HG03520 (cell line): ENCODE measurements at regions not wholly inside any gene's neighbourhood (a gene's known extent, or its start where the extent isn't known, plus 50 kb on each side); places are given as distances from the start of the nearest gene placed in this dataset.
"Not testable (repeated sequence)": the region's sequence is repeated elsewhere in the genome, so short reads cannot be mapped to it uniquely, and the experiment has no call there.

ENCODE experiments used
- ATAC-seq: cut with Tn5 transposase; IDR thresholded peaks from one replicate; pipeline ENCODE4 v1.9.1; 2021; ENCODE audit warnings: mild to moderate bottlenecking, moderate library complexity; ENCODE audit not compliant: unreplicated experiment

GRCh38 chr9:91019871-91020270 lies 218.3 kb downstream of the SYK start:
- not testable (repeated sequence) for ATAC-seq

DNA sequence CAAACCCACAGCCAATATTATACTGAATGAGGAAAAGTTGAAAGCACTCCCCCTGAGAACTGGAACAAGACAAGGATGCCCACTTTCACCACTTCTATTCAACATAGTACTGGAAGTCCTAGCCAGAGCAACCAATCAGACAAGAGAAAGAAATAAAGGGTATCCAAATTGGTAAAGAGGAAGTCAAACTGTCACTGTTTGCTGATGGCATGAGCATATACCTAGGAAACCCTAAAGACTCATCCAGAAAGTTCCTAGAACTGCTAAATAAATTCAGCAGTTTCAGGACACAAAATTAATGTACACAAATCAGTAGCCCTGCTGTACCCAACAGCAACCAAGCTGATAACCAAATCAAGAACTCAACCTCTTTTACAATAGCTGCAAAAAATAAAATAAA lies 220.0 kb downstream of the SYK start:
- not testable (repeated sequence) for ATAC-seq

- no peak for ATAC-seq
These were observed 222.1 kb downstream of the SYK start for GRCh38 chr9:91023741-91024140.

GRCh38 chr9:91024841-91025240 lies 223.2 kb downstream of the SYK start:
- ATAC-seq = no peak

GRCh38 chr9:91025856-91026255 lies 224.2 kb downstream of the SYK start:
- no peak for ATAC-seq

DNA sequence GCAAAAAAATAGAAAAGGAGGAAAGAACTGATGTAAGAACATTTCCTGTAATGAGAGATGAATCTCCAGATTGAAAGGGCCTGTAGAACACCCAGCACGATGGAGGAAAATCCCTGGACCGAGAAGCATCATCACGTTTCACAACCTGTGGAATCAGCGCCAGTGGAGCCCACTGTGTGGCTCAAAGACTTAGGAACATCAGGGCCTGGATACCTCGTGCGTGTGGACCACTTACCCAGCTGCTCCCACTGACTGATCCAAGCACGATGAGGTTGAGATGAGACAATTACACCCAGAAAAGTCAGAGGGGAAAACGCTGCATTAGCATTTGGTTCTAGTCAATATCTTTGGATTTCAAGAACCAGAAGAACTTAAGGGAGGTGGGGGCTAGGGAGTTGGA lies 224.6 kb downstream of the SYK start:
- no peak for ATAC-seq

GRCh38 chr9:91027005-91027404 lies 225.4 kb downstream of the SYK start:
- no peak for ATAC-seq

DNA sequence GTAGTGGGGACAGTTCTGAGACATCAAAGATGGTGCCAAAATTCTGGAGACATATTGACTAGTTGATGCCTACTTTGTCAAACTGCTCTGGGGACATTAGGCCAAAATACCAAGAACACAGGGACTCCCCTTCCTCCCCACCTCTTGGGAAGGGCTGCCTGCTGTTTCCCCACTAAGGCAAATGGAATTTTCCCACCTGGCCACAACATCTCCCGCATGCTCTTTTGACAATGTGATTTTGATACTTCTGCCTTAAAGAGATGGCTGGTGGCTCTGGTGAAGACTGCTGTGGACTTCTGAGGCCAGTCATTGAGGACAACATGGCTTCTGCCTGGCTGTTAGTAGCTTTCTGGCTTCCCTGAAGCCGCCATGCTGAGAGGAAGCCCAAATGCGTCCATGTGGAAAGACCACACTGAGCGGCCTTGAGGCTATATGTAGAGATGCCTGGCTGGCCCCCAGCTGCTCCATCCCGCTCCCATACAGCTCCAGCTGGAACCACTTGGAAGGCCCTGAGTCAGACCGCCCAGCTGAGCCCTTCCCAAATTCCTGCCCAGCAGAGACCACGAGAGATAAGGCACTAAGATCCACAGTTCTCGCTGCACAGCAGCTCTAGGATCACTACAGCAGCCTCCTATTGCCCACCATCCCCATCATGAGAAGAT lies 226.7 kb downstream of the SYK start:
- no peak for ATAC-seq

DNA sequence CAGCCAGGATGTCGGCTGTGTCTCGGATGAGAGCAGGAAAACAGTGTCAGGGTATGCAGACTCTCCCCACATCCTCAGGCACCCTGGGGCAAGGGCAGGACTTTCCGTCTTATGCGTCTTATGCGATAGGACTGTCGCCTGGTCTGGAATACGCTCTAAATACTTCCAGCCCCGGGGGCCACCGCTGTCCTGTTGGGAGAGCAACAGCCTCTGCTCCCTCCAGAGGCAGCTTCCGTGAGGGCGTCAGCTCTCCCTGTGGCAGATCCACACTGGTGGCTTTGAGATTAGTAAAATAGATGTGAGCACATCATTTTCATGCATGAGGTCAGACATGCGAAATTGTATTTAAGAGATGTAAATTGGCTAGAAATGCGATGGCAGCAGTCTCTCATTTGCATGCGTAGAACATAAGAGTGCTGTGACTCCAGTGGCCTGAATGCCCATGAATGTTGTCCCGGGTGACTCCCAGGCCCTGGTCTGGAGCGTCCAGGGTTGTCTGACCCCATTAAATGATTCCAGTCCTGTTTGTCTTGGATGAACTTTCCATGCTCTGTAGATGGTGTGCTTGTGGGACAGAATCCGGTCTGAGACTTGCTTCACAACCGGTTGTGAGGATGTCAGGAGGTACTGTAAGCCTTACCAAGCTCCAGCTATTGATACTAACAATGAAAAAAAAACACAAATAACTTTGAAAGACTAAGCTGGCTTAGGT lies 228.2 kb downstream of the SYK start:
- no peak for ATAC-seq

- no peak for ATAC-seq
These were observed 230.5 kb downstream of the SYK start for GRCh38 chr9:91032121-91032531.

DNA sequence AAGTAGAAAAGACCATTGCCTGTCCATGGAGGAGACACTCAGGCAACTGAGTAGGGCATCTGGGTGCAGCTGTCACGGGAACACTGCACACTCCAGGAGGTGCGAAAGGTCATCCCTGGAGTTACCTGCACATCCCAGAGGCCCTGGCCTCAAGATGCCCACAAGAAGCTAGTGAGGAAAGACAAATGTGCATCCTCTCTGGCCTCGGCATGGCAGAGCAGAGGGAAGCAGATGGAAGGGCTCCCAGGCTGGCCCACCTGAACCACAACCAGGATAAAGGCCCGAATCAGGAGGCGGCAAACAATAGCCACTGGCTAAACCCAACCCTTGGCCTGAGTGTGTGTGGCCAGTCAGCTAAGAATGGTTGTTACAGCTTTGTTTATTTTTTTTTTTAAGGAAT lies 231.7 kb downstream of the SYK start:
- no peak for ATAC-seq

DNA sequence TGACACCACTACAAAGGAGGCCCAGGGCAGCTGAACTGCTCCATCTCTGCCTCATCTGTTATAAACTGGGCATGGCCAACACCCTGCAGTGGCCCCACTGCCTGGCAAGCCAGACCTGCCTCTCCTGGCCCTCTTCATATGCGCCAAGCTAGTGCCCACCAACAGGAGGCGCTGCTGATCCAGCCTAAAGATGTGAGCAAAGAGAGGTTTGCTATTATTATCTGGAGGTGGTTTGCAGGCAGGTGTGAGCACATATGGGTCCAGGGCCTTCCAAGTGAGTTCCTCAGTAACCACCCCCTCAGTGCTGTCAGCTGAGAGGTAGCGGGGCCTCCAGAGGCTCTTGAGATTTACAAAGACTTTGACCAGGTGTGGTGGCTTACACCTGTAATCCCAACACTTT lies 232.2 kb downstream of the SYK start:
- no peak for ATAC-seq

- no peak for ATAC-seq
These were observed 232.9 kb downstream of the SYK start for GRCh38 chr9:91034521-91034920.

- ATAC-seq = no peak
These were observed 233.6 kb downstream of the SYK start for GRCh38 chr9:91034976-91035824.

GRCh38 chr9:91035825-91036208 lies 234.2 kb downstream of the SYK start:
- ATAC-seq = no peak

DNA sequence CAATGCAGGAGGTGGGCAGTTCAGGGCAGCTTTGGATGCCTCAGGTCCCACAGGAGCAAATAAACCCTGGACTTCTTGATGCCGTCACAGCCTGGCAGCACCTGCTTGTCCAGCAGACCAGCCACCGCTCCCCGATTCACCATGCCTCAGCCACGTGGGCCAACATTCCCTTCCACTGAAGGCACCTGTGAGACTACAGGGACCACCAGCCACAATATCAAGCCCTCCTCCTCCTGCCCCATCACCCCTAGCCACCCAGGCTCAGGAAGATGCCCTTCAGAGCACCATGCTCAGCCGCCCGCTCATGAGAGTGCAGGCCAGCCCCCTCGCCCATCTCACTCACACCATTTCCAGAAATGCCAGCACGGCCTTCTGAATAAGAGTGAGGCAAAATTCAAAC lies 234.7 kb downstream of the SYK start:
- no peak for ATAC-seq

- no peak for ATAC-seq
These were observed 235.3 kb downstream of the SYK start for GRCh38 chr9:91036826-91037510.

GRCh38 chr9:91037511-91038482 lies 236.2 kb downstream of the SYK start:
- ATAC-seq = no peak

DNA sequence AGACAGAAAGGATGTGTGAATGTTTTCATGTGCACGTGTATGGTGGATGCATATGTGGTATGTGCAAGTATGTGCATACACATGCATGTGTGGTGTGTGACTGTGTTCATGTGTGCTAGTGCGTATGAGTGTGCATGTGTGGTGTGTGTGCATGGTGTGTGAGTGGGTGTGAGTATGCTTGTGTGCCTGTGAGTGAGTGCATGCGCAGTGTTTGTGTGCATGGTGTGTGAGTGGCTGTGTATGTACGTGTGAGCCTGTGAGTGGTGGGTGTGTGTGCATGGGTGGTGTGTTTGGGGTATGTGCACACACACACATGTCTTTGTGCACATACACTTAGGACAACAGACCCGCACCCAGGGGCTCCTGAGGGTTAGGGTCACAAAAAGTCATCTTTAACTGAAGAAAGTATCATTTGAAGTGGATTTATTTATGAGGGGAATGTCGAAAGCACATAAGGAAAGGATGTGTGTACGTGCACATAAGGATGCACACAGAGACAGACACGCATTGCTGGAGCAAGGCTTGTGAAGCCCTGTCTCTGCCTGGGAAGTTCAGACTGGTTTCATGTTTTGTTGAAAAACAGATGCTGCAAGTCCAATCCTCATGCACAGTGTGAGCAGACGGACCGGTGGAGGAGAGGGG lies 237.0 kb downstream of the SYK start:
- no peak for ATAC-seq
